SU-DHL-6 (cell line): ENCODE measurements at regions not wholly inside any gene's neighbourhood (a gene's known extent, or its start where the extent isn't known, plus 50 kb on each side); places are given as distances from the start of the nearest gene placed in this dataset.

Experiments used
- EZH2phosphoT487 ChIP-seq: fragments of 200-600 bp; sonication (generic), shearing (Covaris generic); conservative IDR thresholded peaks from 2 replicates; pipeline ENCODE4 v1.6.1; 2018; ENCODE audit warnings: mild to moderate bottlenecking, antibody characterized with exemption, low read length, moderate library complexity, mixed read lengths
- TF ChIP-seq, protein P1 (sequence below): fragments of 200-600 bp; sonication (generic); IDR thresholded peaks from one replicate; pipeline ENCODE4 v1.5.1; 2017; ENCODE audit warnings: antibody characterized with exemption, mild to moderate bottlenecking, low read length, moderate library complexity; ENCODE audit not compliant: insufficient read depth, poor library complexity, severe bottlenecking

DNA sequence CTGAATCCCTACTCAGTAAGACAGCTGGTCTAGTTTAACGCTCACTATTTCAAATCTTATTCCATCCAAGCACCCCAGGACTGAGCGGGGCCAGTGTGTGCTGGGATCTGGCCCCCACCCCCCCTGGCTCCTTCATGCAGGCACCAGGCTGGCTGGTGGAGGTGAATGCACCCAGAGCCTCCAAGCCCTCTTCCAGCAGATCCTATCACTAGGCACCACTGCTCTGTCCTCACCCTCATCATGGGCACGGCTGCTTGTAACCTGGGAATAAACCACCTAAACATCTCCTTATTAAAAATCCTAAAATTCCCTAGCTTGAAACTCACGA, 194.3 kb downstream of the ARL4C start:
- TF ChIP-seq, protein P1, sequence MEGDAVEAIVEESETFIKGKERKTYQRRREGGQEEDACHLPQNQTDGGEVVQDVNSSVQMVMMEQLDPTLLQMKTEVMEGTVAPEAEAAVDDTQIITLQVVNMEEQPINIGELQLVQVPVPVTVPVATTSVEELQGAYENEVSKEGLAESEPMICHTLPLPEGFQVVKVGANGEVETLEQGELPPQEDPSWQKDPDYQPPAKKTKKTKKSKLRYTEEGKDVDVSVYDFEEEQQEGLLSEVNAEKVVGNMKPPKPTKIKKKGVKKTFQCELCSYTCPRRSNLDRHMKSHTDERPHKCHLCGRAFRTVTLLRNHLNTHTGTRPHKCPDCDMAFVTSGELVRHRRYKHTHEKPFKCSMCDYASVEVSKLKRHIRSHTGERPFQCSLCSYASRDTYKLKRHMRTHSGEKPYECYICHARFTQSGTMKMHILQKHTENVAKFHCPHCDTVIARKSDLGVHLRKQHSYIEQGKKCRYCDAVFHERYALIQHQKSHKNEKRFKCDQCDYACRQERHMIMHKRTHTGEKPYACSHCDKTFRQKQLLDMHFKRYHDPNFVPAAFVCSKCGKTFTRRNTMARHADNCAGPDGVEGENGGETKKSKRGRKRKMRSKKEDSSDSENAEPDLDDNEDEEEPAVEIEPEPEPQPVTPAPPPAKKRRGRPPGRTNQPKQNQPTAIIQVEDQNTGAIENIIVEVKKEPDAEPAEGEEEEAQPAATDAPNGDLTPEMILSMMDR, result no peak
- no peak for TF ChIP-seq EZH2phosphoT487
